ENCODE measurements at regions not wholly inside any gene's neighbourhood (a gene's known extent, or its start where the extent isn't known, plus 50 kb on each side); places are given as distances from the start of the nearest gene placed in this dataset.

DNA sequence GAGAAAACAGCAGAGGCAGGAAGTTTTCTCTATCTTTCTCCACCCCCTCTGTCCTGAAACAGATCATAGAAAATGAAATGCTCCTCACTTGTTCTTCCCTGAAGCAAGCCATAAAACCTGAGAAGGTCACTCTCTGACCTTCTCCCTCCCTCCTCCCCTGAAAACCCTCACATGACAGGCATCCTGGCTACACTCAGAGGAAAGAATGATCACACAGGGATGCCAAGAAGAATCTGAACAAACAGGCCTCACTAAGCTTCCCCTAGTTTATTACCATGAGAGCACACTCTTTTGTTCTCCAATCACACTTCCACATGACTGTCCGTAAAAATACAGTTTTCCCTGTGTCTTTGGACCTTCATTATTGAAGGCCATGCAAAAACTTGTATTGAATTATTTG, 300.1 kb downstream of the BUD13 start:
- Histone ChIP-seq H3K4ac (ENCODE audit: low read depth, low read length) (no peak overlapping the region), H2BK120ac (ENCODE audit: insufficient read depth, low read length, poor library complexity) (no peak overlapping the region), H4K12ac (ENCODE audit: low read depth, low read length) (no peak overlapping the region), H3K9ac (ENCODE audit: low read length) (no peak overlapping the region), H2BK12ac (ENCODE audit: low read length) (no peak overlapping the region), H3K18ac (ENCODE audit: low read length) (no peak overlapping the region), H3K4me3 (ENCODE audit: low read depth, low read length) (no peak overlapping the region), H3K23ac (ENCODE audit: low read length) (no peak overlapping the region), H3K27me3 (ENCODE audit: insufficient read depth, low read length) (no peaks in the 10 kb centered on the region), H4K91ac (ENCODE audit: low read depth, low read length) (no peak overlapping the region), H3K36me3 (ENCODE audit: control insufficient read depth in 1 of 2, insufficient read depth in 2 of 2, low read length in 2 of 2) (no peaks in the 10 kb centered on the region), H2BK5ac (ENCODE audit: low read depth, low read length, poor library complexity) (no peak overlapping the region), H3K4me1 (ENCODE audit: control insufficient read depth in 1 of 2, insufficient read depth in 2 of 2, low read length in 2 of 2) (peaks cover 11 to 19% of the 10 kb centered on the region in 2 experiments), H2AK5ac (ENCODE audit: low read length) (no peak overlapping the region), H3K9me3 (ENCODE audit: insufficient read depth, low read depth, low read length) (peaks cover 1% of the 10 kb centered on the region), H3K4me2 (ENCODE audit: low read length) (no peak overlapping the region), H3K27ac (ENCODE audit: low read depth, low read length) (peak overlapping the region; percentile 86), H3K14ac (ENCODE audit: low read length) (no peak overlapping the region), H3K79me1 (ENCODE audit: low read length) (peaks cover 15% of the 10 kb centered on the region), H3K79me2 (ENCODE audit: control insufficient read depth, insufficient read depth, low read length, poor library complexity) (no peaks in the 10 kb centered on the region), H2AFZ (ENCODE audit: insufficient read depth, low read length, poor library complexity) (no peak overlapping the region), H4K8ac (ENCODE audit: low read depth, low read length) (no peak overlapping the region)
- WGBS (ENCODE audit: extremely low coverage, insufficient coverage, insufficient read length) = no CpG with 5 or more reads among the region's 1 CpG
- DNase-seq = no peak

DNA sequence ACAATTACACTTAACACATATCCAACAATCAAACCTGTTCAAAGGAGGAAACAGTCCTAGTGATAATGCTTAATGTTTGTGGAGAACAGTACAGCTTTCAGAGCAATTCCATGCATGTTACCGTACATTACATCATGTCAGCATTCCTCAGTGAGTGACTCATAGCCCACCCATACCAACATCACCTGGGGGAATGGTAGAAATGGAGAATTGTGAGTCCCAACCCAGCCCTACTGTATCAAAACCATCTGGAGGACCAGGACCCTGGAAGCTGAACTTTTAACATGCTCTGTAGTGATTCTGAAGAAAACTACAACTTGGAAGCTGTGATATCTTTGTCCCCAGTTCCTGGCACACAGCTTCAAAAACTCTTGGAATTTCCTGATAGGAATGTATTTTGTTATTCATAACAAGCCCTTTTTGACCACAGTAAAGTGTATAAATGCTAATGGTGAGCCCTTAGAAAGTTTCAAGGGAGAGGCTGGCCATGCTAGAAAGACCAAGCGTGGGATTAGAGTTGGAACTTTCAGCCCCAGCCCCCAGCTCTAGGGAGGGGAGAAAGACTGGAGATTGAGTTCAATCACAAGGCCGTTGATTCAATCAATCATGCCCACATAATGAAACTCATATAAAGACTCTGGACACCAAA, 301.1 kb downstream of the BUD13 start:
- H2BK5ac ChIP-seq (ENCODE audit: low read depth, low read length, poor library complexity) = peak overlapping the region; percentile 82
- no peak overlapping the region for H3K23ac ChIP-seq (ENCODE audit: low read length)
- no CpG with 5 or more reads among the region's 3 CpGs for WGBS (ENCODE audit: extremely low coverage, insufficient coverage, insufficient read length)
- no peaks in the 10 kb centered on the region for H3K79me2 ChIP-seq (ENCODE audit: control insufficient read depth, insufficient read depth, low read length, poor library complexity)
- peak overlapping the region; percentile 71 for H4K91ac ChIP-seq (ENCODE audit: low read depth, low read length)
- DNase-seq = peak; percentile 56 to 84
- H3K4me3 ChIP-seq (ENCODE audit: low read depth, low read length) = no peak overlapping the region
- no peak overlapping the region for H2AFZ ChIP-seq (ENCODE audit: insufficient read depth, low read length, poor library complexity)
- peaks cover 1% of the 10 kb centered on the region for H3K9me3 ChIP-seq (ENCODE audit: insufficient read depth, low read depth, low read length)
- no peak overlapping the region for H3K14ac ChIP-seq (ENCODE audit: low read length)
- H3K4ac ChIP-seq (ENCODE audit: low read depth, low read length) = peak overlapping the region; percentile 41
- H3K27me3 ChIP-seq (ENCODE audit: insufficient read depth, low read length) = no peaks in the 10 kb centered on the region
- no peak overlapping the region for H3K18ac ChIP-seq (ENCODE audit: low read length)
- peaks cover 11 to 19% of the 10 kb centered on the region in 2 experiments for H3K4me1 ChIP-seq (ENCODE audit: control insufficient read depth in 1 of 2, insufficient read depth in 2 of 2, low read length in 2 of 2)
- no peak overlapping the region for H4K8ac ChIP-seq (ENCODE audit: low read depth, low read length)
- peak overlapping the region; percentile 11 for H3K4me2 ChIP-seq (ENCODE audit: low read length)
- peak overlapping the region; percentile 86 for H3K27ac ChIP-seq (ENCODE audit: low read depth, low read length)
- peak overlapping the region; percentile 71 for H2BK12ac ChIP-seq (ENCODE audit: low read length)
- H2AK5ac ChIP-seq (ENCODE audit: low read length) = no peak overlapping the region
- no peak overlapping the region for H4K12ac ChIP-seq (ENCODE audit: low read depth, low read length)
- no peak overlapping the region for H3K9ac ChIP-seq (ENCODE audit: low read length)
- no peaks in the 10 kb centered on the region for H3K36me3 ChIP-seq (ENCODE audit: control insufficient read depth in 1 of 2, insufficient read depth in 2 of 2, low read length in 2 of 2)
- H2BK120ac ChIP-seq (ENCODE audit: insufficient read depth, low read length, poor library complexity) = peak overlapping the region; percentile 79
- peaks cover 15% of the 10 kb centered on the region for H3K79me1 ChIP-seq (ENCODE audit: low read length)

DNA sequence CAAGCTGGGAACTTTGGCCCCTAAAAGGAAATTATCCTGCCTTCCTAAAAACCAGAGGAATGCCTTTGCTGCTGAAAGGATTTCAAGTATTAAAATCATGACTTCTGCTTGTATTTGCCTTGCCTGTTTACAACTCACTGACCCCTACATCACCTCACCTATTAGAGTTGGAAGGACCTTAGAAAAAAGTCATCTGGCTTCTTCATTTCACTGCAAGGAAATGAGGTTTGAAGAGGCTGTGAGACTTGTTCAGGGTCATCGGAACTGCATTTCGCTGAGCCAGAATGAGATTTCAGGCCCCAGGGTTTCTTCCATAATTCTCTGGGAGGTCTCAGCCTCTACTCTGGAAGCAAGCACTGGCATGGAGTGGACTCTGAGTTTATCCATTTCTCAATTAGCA, 304.1 kb downstream of the BUD13 start:
- Histone ChIP-seq H2BK5ac (ENCODE audit: low read depth, low read length, poor library complexity) (no peak overlapping the region), H4K8ac (ENCODE audit: low read depth, low read length) (no peak overlapping the region), H3K27me3 (ENCODE audit: insufficient read depth, low read length) (no peaks in the 10 kb centered on the region), H3K79me1 (ENCODE audit: low read length) (peaks cover 12% of the 10 kb centered on the region), H3K4me3 (ENCODE audit: low read depth, low read length) (no peak overlapping the region), H3K79me2 (ENCODE audit: control insufficient read depth, insufficient read depth, low read length, poor library complexity) (no peaks in the 10 kb centered on the region), H3K14ac (ENCODE audit: low read length) (no peak overlapping the region), H4K12ac (ENCODE audit: low read depth, low read length) (no peak overlapping the region), H4K91ac (ENCODE audit: low read depth, low read length) (no peak overlapping the region), H3K4me2 (ENCODE audit: low read length) (no peak overlapping the region), H2AK5ac (ENCODE audit: low read length) (no peak overlapping the region), H3K4me1 (ENCODE audit: control insufficient read depth in 1 of 2, insufficient read depth in 2 of 2, low read length in 2 of 2) (peaks cover 7 to 15% of the 10 kb centered on the region in 2 experiments), H3K9ac (ENCODE audit: low read length) (no peak overlapping the region), H2BK120ac (ENCODE audit: insufficient read depth, low read length, poor library complexity) (no peak overlapping the region), H3K9me3 (ENCODE audit: insufficient read depth, low read depth, low read length) (peaks cover 1% of the 10 kb centered on the region), H2BK12ac (ENCODE audit: low read length) (peak overlapping the region; percentile 22), H3K23ac (ENCODE audit: low read length) (no peak overlapping the region), H2AFZ (ENCODE audit: insufficient read depth, low read length, poor library complexity) (no peak overlapping the region), H3K18ac (ENCODE audit: low read length) (no peak overlapping the region), H3K36me3 (ENCODE audit: control insufficient read depth in 1 of 2, insufficient read depth in 2 of 2, low read length in 2 of 2) (no peaks in the 10 kb centered on the region), H3K4ac (ENCODE audit: low read depth, low read length) (no peak overlapping the region), H3K27ac (ENCODE audit: low read depth, low read length) (no peak overlapping the region)
- WGBS (ENCODE audit: extremely low coverage, insufficient coverage, insufficient read length) = no CpG with 5 or more reads among the region's 2 CpGs
- no peak for DNase-seq

DNA sequence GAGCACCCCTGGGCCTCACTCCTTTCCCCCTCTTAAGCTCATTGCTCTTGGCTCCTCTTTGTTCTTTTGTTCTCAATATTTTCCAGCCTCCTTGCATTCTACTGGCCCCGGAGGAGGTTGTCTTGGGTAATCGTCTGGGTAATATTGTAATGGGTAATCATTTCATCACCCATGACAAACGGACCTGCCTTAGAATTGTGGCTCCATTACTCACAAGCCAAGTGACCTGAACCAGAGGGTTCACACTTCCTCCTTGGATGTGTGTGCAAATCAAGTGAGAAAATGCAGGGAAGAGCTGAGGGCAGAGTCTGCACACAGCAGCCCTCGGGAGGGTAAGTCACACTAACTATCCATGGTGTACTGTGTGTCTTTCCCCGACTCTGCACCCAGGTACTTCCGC, 305.0 kb downstream of the BUD13 start:
- no peak overlapping the region for H3K4me3 ChIP-seq (ENCODE audit: low read depth, low read length)
- no peak overlapping the region for H3K23ac ChIP-seq (ENCODE audit: low read length)
- no peaks in the 10 kb centered on the region for H3K36me3 ChIP-seq (ENCODE audit: control insufficient read depth in 1 of 2, insufficient read depth in 2 of 2, low read length in 2 of 2)
- no peak overlapping the region for H2BK12ac ChIP-seq (ENCODE audit: low read length)
- no peak overlapping the region for H2AK5ac ChIP-seq (ENCODE audit: low read length)
- DNase-seq = peak in 1 of 2 donors; percentile 3
- no peak overlapping the region for H4K8ac ChIP-seq (ENCODE audit: low read depth, low read length)
- no peak overlapping the region for H3K4ac ChIP-seq (ENCODE audit: low read depth, low read length)
- no peak overlapping the region for H4K12ac ChIP-seq (ENCODE audit: low read depth, low read length)
- no CpG with 5 or more reads among the region's 6 CpGs for WGBS (ENCODE audit: extremely low coverage, insufficient coverage, insufficient read length)
- H3K79me1 ChIP-seq (ENCODE audit: low read length) = peaks cover 8% of the 10 kb centered on the region
- no peak overlapping the region for H4K91ac ChIP-seq (ENCODE audit: low read depth, low read length)
- no peaks in the 10 kb centered on the region for H3K27me3 ChIP-seq (ENCODE audit: insufficient read depth, low read length)
- no peak overlapping the region for H3K9ac ChIP-seq (ENCODE audit: low read length)
- H3K27ac ChIP-seq (ENCODE audit: low read depth, low read length) = no peak overlapping the region
- no peaks in the 10 kb centered on the region for H3K79me2 ChIP-seq (ENCODE audit: control insufficient read depth, insufficient read depth, low read length, poor library complexity)
- no peak overlapping the region for H3K4me2 ChIP-seq (ENCODE audit: low read length)
- H2BK120ac ChIP-seq (ENCODE audit: insufficient read depth, low read length, poor library complexity) = no peak overlapping the region
- no peak overlapping the region for H3K18ac ChIP-seq (ENCODE audit: low read length)
- H2BK5ac ChIP-seq (ENCODE audit: low read depth, low read length, poor library complexity) = no peak overlapping the region
- peaks cover 3 to 9% of the 10 kb centered on the region in 2 experiments for H3K4me1 ChIP-seq (ENCODE audit: control insufficient read depth in 1 of 2, insufficient read depth in 2 of 2, low read length in 2 of 2)
- peaks cover 1% of the 10 kb centered on the region for H3K9me3 ChIP-seq (ENCODE audit: insufficient read depth, low read depth, low read length)
- no peak overlapping the region for H3K14ac ChIP-seq (ENCODE audit: low read length)
- no peak overlapping the region for H2AFZ ChIP-seq (ENCODE audit: insufficient read depth, low read length, poor library complexity)

All from trophoblast cell (in vitro differentiated cells and primary cell).